ENCODE measurements at regions not wholly inside any gene's neighbourhood (a gene's known extent, or its start where the extent isn't known, plus 50 kb on each side); places are given as distances from the start of the nearest gene placed in this dataset.

DNA sequence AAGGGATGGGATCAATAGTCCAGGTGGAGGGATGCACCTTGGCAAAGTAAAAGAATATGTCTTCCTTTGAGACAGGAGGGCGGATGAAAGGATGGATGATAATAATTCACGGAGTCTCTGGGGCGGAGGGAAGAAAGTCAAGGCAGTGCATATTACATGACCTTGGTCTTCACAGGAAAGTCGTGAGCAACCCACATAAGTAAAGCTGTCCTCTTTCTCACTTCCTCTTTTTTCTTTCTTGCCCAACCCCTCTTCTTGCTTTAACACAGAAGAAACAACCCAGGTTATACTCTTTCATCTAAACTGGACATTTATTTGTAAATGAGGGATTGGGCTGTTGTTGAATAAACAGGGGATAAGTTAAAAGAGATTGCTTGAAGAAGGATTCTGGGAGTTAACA is 168.7 kb upstream of the SKOR2 start:
- POLR2A ChIA-PET = no interaction called here
- Histone ChIP-seq H3K27me3 (ENCODE audit: insufficient read depth) (no peaks in the 10 kb centered on the region), H3K9ac (no peak overlapping the region), H3K27ac (ENCODE audit: low read depth in 2 of 2, low read length in 1 of 2) (no peak overlapping the region), H3K9me2 (no peaks in the 10 kb centered on the region), H3K9me3 (no peaks in the 10 kb centered on the region), H2AFZ (ENCODE audit: low read depth) (no peak overlapping the region), H4K20me1 (ENCODE audit: insufficient read depth) (no peaks in the 10 kb centered on the region), H3K36me3 (replicated peaks in 1 of 2; ENCODE audit: control insufficient read depth in 1 of 2, insufficient read depth in 2 of 2, low read length in 1 of 2) (no peaks in the 10 kb centered on the region), H3K4me2 (no peak overlapping the region), H3K79me2 (ENCODE audit: insufficient read depth) (no peaks in the 10 kb centered on the region), H3K4me3 (ENCODE audit: low read depth in 2 of 2, low read length in 1 of 2) (no peak overlapping the region), H3F3A (replicated peaks; ENCODE audit: insufficient read depth) (no peaks in the 10 kb centered on the region), H3K4me1 (ENCODE audit: control insufficient read depth in 1 of 2, insufficient read depth in 2 of 2, low read depth in 1 of 2, low read length in 1 of 2) (no peaks in the 10 kb centered on the region)
- TF ChIP-seq SMC3 (IDR thresholded peaks at IDR 0.05; ENCODE audit: low read depth, low read length) (no peak), FOSL2 (IDR thresholded peaks at IDR 0.05; ENCODE audit: borderline replicate concordance, low read depth) (no peak), RFX5 (IDR thresholded peaks at IDR 0.05; ENCODE audit: low read length) (no peak)
- CTCF ChIA-PET = no interaction called here
- whole genome bisulfite sequencing (ENCODE audit: low lambda C conversion rate) = 65% methylated on average over 4 of the region's 4 CpGs
- no peak for DNase-seq

DNA sequence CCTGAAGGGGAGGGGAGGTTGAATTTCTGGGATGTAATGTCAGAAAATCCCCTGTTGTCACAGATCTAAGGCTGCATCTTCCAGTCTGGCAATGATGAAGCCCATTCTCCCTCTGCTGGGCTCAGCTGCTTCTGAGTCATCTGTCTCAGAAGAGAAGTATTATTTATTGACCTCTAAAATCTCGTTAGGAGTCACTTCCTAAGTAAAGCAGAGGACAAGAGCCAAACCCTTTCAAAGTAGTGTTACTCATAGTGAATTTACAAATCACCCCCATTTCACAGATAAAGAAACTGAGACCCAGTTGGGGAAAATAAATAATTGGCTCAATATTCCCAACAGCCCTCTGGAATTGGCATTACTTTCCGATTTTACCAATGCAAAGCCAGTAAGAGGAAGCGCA is 167.3 kb upstream of the SKOR2 start:
- ChIA-PET CTCF (no interaction called here), POLR2A (no interaction called here)
- H3K4me2 ChIP-seq = no peak overlapping the region
- no peak overlapping the region for H3K27ac ChIP-seq (ENCODE audit: low read depth in 2 of 2, low read length in 1 of 2)
- DNase-seq = no peak
- 32% methylated on average over 3 of the region's 3 CpGs for WGBS (ENCODE audit: low lambda C conversion rate)
- H3K9me2 ChIP-seq = no peaks in the 10 kb centered on the region
- TF ChIP-seq, protein P1, sequence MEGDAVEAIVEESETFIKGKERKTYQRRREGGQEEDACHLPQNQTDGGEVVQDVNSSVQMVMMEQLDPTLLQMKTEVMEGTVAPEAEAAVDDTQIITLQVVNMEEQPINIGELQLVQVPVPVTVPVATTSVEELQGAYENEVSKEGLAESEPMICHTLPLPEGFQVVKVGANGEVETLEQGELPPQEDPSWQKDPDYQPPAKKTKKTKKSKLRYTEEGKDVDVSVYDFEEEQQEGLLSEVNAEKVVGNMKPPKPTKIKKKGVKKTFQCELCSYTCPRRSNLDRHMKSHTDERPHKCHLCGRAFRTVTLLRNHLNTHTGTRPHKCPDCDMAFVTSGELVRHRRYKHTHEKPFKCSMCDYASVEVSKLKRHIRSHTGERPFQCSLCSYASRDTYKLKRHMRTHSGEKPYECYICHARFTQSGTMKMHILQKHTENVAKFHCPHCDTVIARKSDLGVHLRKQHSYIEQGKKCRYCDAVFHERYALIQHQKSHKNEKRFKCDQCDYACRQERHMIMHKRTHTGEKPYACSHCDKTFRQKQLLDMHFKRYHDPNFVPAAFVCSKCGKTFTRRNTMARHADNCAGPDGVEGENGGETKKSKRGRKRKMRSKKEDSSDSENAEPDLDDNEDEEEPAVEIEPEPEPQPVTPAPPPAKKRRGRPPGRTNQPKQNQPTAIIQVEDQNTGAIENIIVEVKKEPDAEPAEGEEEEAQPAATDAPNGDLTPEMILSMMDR (IDR thresholded peaks at IDR 0.05) = no peak
- TF ChIP-seq MXI1 (IDR thresholded peaks at IDR 0.05; ENCODE audit: low read depth, low read length) (no peak), TEAD4 (IDR thresholded peaks at IDR 0.05; ENCODE audit: borderline replicate concordance, insufficient read depth) (no peak), EZH2phosphoT487 (IDR thresholded peaks at IDR 0.05; ENCODE audit: borderline replicate concordance, low read depth) (no peak), FOSL2 (IDR thresholded peaks at IDR 0.05; ENCODE audit: borderline replicate concordance, low read depth) (no peak)
- TF ChIP-seq, protein P2, sequence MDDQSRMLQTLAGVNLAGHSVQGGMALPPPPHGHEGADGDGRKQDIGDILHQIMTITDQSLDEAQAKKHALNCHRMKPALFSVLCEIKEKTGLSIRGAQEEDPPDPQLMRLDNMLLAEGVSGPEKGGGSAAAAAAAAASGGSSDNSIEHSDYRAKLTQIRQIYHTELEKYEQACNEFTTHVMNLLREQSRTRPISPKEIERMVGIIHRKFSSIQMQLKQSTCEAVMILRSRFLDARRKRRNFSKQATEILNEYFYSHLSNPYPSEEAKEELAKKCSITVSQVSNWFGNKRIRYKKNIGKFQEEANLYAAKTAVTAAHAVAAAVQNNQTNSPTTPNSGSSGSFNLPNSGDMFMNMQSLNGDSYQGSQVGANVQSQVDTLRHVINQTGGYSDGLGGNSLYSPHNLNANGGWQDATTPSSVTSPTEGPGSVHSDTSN (IDR thresholded peaks at IDR 0.05) = no peak
- H2AFZ ChIP-seq (ENCODE audit: low read depth) = no peak overlapping the region
- H3K9me3 ChIP-seq = no peaks in the 10 kb centered on the region
- no peaks in the 10 kb centered on the region for H3K36me3 ChIP-seq (replicated peaks in 1 of 2; ENCODE audit: control insufficient read depth in 1 of 2, insufficient read depth in 2 of 2, low read length in 1 of 2)
- H3K79me2 ChIP-seq (ENCODE audit: insufficient read depth) = no peaks in the 10 kb centered on the region
- H4K20me1 ChIP-seq (ENCODE audit: insufficient read depth) = no peaks in the 10 kb centered on the region
- H3K4me3 ChIP-seq (ENCODE audit: low read depth in 2 of 2, low read length in 1 of 2) = no peak overlapping the region
- no peaks in the 10 kb centered on the region for H3K27me3 ChIP-seq (ENCODE audit: insufficient read depth)
- no peaks in the 10 kb centered on the region for H3K4me1 ChIP-seq (ENCODE audit: control insufficient read depth in 1 of 2, insufficient read depth in 2 of 2, low read depth in 1 of 2, low read length in 1 of 2)
- no peaks in the 10 kb centered on the region for H3F3A ChIP-seq (replicated peaks; ENCODE audit: insufficient read depth)
- H3K9ac ChIP-seq = no peak overlapping the region

DNA sequence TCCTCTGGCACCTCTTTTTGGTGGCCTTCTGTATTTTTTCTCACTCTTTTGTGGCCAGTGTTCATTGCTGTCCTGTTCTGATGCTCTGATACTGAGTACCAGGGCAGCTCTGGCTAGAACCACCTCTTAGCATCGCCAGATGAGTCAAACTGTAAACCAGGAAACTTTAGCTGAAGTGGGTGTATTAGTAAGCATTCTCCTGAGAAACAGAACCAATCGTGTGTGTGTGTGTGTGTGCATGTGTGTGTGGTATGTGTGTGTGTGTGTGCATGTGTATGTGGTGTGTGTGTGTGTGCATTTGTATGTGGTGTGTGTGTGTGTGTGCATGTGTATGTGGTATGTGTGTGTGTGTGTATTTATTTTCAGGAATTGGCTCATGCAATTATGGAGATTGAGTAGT is 166.3 kb upstream of the SKOR2 start:
- H3K4me3 ChIP-seq (ENCODE audit: low read depth in 2 of 2, low read length in 1 of 2) = no peak overlapping the region
- H3K9me2 ChIP-seq = no peaks in the 10 kb centered on the region
- H3K79me2 ChIP-seq (ENCODE audit: insufficient read depth) = no peaks in the 10 kb centered on the region
- no peaks in the 10 kb centered on the region for H3F3A ChIP-seq (replicated peaks; ENCODE audit: insufficient read depth)
- no peaks in the 10 kb centered on the region for H4K20me1 ChIP-seq (ENCODE audit: insufficient read depth)
- H3K4me2 ChIP-seq = no peak overlapping the region
- no peaks in the 10 kb centered on the region for H3K27me3 ChIP-seq (ENCODE audit: insufficient read depth)
- no peaks in the 10 kb centered on the region for H3K4me1 ChIP-seq (ENCODE audit: control insufficient read depth in 1 of 2, insufficient read depth in 2 of 2, low read depth in 1 of 2, low read length in 1 of 2)
- no peaks in the 10 kb centered on the region for H3K36me3 ChIP-seq (replicated peaks in 1 of 2; ENCODE audit: control insufficient read depth in 1 of 2, insufficient read depth in 2 of 2, low read length in 1 of 2)
- 8% methylated on average over 2 of the region's 2 CpGs for WGBS (ENCODE audit: low lambda C conversion rate)
- no peak overlapping the region for H3K9ac ChIP-seq
- no peak for DNase-seq
- ChIA-PET POLR2A (no interaction called here), CTCF (no interaction called here)
- no peak overlapping the region for H3K27ac ChIP-seq (ENCODE audit: low read depth in 2 of 2, low read length in 1 of 2)
- H3K9me3 ChIP-seq = no peaks in the 10 kb centered on the region
- no peak overlapping the region for H2AFZ ChIP-seq (ENCODE audit: low read depth)
- no peak for TF ChIP-seq RXRA (IDR thresholded peaks at IDR 0.05; ENCODE audit: borderline replicate concordance, low read depth)
- TF ChIP-seq POLR2AphosphoS5 (IDR thresholded peaks at IDR 0.05; ENCODE audit: low read depth, low read length) = no peak
- TF ChIP-seq CHD2 (IDR thresholded peaks at IDR 0.05; ENCODE audit: low read length, partially characterized antibody) = no peak
- TF ChIP-seq, protein P1 (IDR thresholded peaks at IDR 0.05) = no peak
- no peak for TF ChIP-seq FOXM1 (IDR thresholded peaks at IDR 0.05; ENCODE audit: low read depth)
- TF ChIP-seq, protein P3, sequence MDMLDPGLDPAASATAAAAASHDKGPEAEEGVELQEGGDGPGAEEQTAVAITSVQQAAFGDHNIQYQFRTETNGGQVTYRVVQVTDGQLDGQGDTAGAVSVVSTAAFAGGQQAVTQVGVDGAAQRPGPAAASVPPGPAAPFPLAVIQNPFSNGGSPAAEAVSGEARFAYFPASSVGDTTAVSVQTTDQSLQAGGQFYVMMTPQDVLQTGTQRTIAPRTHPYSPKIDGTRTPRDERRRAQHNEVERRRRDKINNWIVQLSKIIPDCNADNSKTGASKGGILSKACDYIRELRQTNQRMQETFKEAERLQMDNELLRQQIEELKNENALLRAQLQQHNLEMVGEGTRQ (IDR thresholded peaks at IDR 0.05; ENCODE audit: borderline replicate concordance, low read depth, low read length) = no peak
- TF ChIP-seq FOXJ3 (CRISPR knock-in tag; IDR thresholded peaks at IDR 0.05) = no peak
- TF ChIP-seq TCF12 (IDR thresholded peaks at IDR 0.05) = no peak
- TF ChIP-seq GATA2 (CRISPR knock-in tag; IDR thresholded peaks at IDR 0.05) = no peak

Measured in SK-N-SH (cell line).